PC-9 (cell line): ENCODE measurements at regions not wholly inside any gene's neighbourhood (a gene's known extent, or its start where the extent isn't known, plus 50 kb on each side); places are given as distances from the start of the nearest gene placed in this dataset.

ENCODE experiments used
- CTCF ChIP-seq: fragments of 200-600 bp; sonication (generic); conservative IDR thresholded peaks from 2 replicates; pipeline ENCODE4 v1.6.1; 2017; ENCODE audit warnings: mixed run types, antibody characterized with exemption, mild to moderate bottlenecking, moderate library complexity
- EZH2 ChIP-seq: fragments of 200-600 bp; sonication (generic); IDR thresholded peaks from 2 replicates; pipeline ENCODE4 v1.8.0; 2017; ENCODE audit warnings: antibody characterized with exemption, low read depth

GRCh38 chr4:43547561-43547960 lies 655.0 kb downstream of the GRXCR1 start:
- TF ChIP-seq CTCF (no peak), EZH2 (no peak)
